Neutrophil (primary cell): ENCODE measurements at regions not wholly inside any gene's neighbourhood (a gene's known extent, or its start where the extent isn't known, plus 50 kb on each side); places are given as distances from the start of the nearest gene placed in this dataset.
"Not testable (repeated sequence)": the region's sequence is repeated elsewhere in the genome, so short reads cannot be mapped to it uniquely, and the experiment has no call there.

Experiments used
- H3K27ac ChIP-seq: fragments of 200-600 bp; sonication (generic); 2 replicates; pipeline ENCODE4 v1.5.1; 2016; ENCODE audit warnings: mild to moderate bottlenecking, moderate library complexity
- H3K27me3 ChIP-seq: fragments of 200-600 bp; sonication (generic); 2 replicates; pipeline ENCODE4 v1.6.0; 2016; ENCODE audit warnings: mild to moderate bottlenecking
- H3K36me3 ChIP-seq: fragments of 200-600 bp; sonication (generic); 2 replicates; pipeline ENCODE4 v1.5.1; 2017
- H3K4me1 ChIP-seq, 2 experiments: fragments of 200-600 bp in 1 of 2; sonication (generic) in 1 of 2; 1 replicate in 1 of 2; 2 replicates in 1 of 2; pipeline versions ENCODE4 v1.5.1 to v1.6.1; 2013 to 2016; ENCODE audit warnings: low read depth in 1 of 2, low read length in 1 of 2, mild to moderate bottlenecking in 1 of 2, moderate library complexity in 1 of 2; ENCODE audit not compliant: control insufficient read depth in 1 of 2, insufficient read depth in 1 of 2
- H3K4me3 ChIP-seq, 2 experiments: fragments of 200-600 bp in 1 of 2; sonication (generic) in 1 of 2; 1 replicate in 1 of 2; 2 replicates in 1 of 2; pipeline ENCODE4 v1.5.1; 2013 to 2016; ENCODE audit warnings: low read depth in 1 of 2, low read length in 1 of 2, mild to moderate bottlenecking in 1 of 2, moderate library complexity in 1 of 2
- H3K9me3 ChIP-seq: fragments of 200-600 bp; sonication (generic); 2 replicates; pipeline ENCODE4 v1.5.1; 2016
- CTCF ChIP-seq: fragments of 200-600 bp; sonication (generic); IDR thresholded peaks from 2 replicates; pipeline ENCODE4 v1.5.1; 2016; ENCODE audit warnings: antibody characterized with exemption

GRCh38 chr4:120568731-120569130 lies 353.8 kb downstream of the PRDM5 start:
- H3K4me1 ChIP-seq: no peaks in the 10 kb centered on the region
- no peaks in the 10 kb centered on the region for H3K27me3 ChIP-seq
- H3K36me3 ChIP-seq: no peaks in the 10 kb centered on the region
- no peak overlapping the region for H3K27ac ChIP-seq
- no peak overlapping the region for H3K4me3 ChIP-seq
- H3K9me3 ChIP-seq: no peaks in the 10 kb centered on the region
- no peak for TF ChIP-seq CTCF

GRCh38 chr4:120561648-120562047 lies 360.9 kb downstream of the PRDM5 start:
- no peaks in the 10 kb centered on the region for H3K27me3 ChIP-seq
- no peaks in the 10 kb centered on the region for H3K9me3 ChIP-seq
- no peak for TF ChIP-seq CTCF
- H3K4me3 ChIP-seq: no peak overlapping the region
- no peaks in the 10 kb centered on the region for H3K4me1 ChIP-seq
- H3K27ac ChIP-seq: no peak overlapping the region
- H3K36me3 ChIP-seq: no peaks in the 10 kb centered on the region

GRCh38 chr4:120557372-120557771 lies 365.2 kb downstream of the PRDM5 start:
- no peaks in the 10 kb centered on the region for H3K9me3 ChIP-seq

GRCh38 chr4:120555058-120555457 lies 367.5 kb downstream of the PRDM5 start:
- H3K9me3 ChIP-seq: no peaks in the 10 kb centered on the region
- no peak overlapping the region for H3K27ac ChIP-seq
- no peak for TF ChIP-seq CTCF
- no peaks in the 10 kb centered on the region for H3K36me3 ChIP-seq
- no peak overlapping the region for H3K4me3 ChIP-seq
- no peaks in the 10 kb centered on the region for H3K4me1 ChIP-seq
- H3K27me3 ChIP-seq: no peaks in the 10 kb centered on the region

More at GRCh38 chr4:120557372-120557771, 365.2 kb downstream of the PRDM5 start:
- no peak overlapping the region for H3K27ac ChIP-seq
- H3K27me3 ChIP-seq: no peaks in the 10 kb centered on the region
- no peaks in the 10 kb centered on the region for H3K4me1 ChIP-seq
- no peaks in the 10 kb centered on the region for H3K36me3 ChIP-seq
- no peak for TF ChIP-seq CTCF
- no peak overlapping the region for H3K4me3 ChIP-seq

- Histone ChIP-seq H3K36me3 (no peaks in the 10 kb centered on the region), H3K9me3 (no peaks in the 10 kb centered on the region), H3K27ac (no peak overlapping the region), H3K4me3 (no peak overlapping the region), H3K4me1 (no peaks in the 10 kb centered on the region), H3K27me3 (no peaks in the 10 kb centered on the region)
- TF ChIP-seq CTCF: no peak
Observed at GRCh38 chr4:120554086-120554485, 368.4 kb downstream of the PRDM5 start.

GRCh38 chr4:120550624-120551220 lies 371.8 kb downstream of the PRDM5 start:
- not testable (repeated sequence) for H3K36me3 ChIP-seq, H3K27me3 ChIP-seq, H3K4me1 ChIP-seq

More at GRCh38 chr4:120550624-120551220, 371.8 kb downstream of the PRDM5 start:
- not testable (repeated sequence) for H3K27ac ChIP-seq, H3K9me3 ChIP-seq, H3K4me3 ChIP-seq
